ENCODE measurements at regions not wholly inside any gene's neighbourhood (a gene's known extent, or its start where the extent isn't known, plus 50 kb on each side); places are given as distances from the start of the nearest gene placed in this dataset.
"Not testable (repeated sequence)": the region's sequence is repeated elsewhere in the genome, so short reads cannot be mapped to it uniquely, and the experiment has no call there.

- TF ChIP-seq CTCF, POLR2A, POLR2AphosphoS5 (IDR thresholded peaks at IDR 0.05): not testable (repeated sequence)
These were observed 78.0 kb upstream of the GARIN1A start for GRCh38 chr7:128594061-128594460.

Measured in gastroesophageal sphincter (tissue), 3 donors.